Esophagus muscularis mucosa (tissue), 4 donors: ENCODE measurements at regions not wholly inside any gene's neighbourhood (a gene's known extent, or its start where the extent isn't known, plus 50 kb on each side); places are given as distances from the start of the nearest gene placed in this dataset.
A peak's percentile ranks its signal among the peaks of the same experiment; 100 is the strongest.

Experiments used
- DNase-seq: peaks from one replicate; pipeline ENCODE4 v3.0.0-alpha.2; 2017; ENCODE audit errors: extremely low spot score
- H3K27ac ChIP-seq, 4 donors: fragments of 200-600 bp; sonication (generic); replicated peaks in 1 of 4; 1 replicate in 3 of 4; 2 replicates in 1 of 4; pipeline ENCODE4 v1.5.1; 2016 to 2019; ENCODE audit warnings: mild to moderate bottlenecking in 1 of 4
- H3K27me3 ChIP-seq, 4 donors: fragments of 200-600 bp; sonication (generic); one replicate each; pipeline versions ENCODE4 v1.5.1 to v1.6.0; 2016 to 2019
- H3K36me3 ChIP-seq, 4 donors: fragments of 200-600 bp; sonication (generic); one replicate each; pipeline ENCODE4 v1.5.1; 2016 to 2019
- H3K4me1 ChIP-seq, 4 donors: fragments of 200-600 bp; sonication (generic); one replicate each; pipeline ENCODE4 v1.5.1; 2016 to 2019
- H3K4me3 ChIP-seq, 4 donors: fragments of 200-600 bp; sonication (generic); 1 replicate in 2 of 4; 2 replicates in 2 of 4; pipeline ENCODE4 v1.5.1; 2016 to 2019; ENCODE audit warnings: mild to moderate bottlenecking in 4 of 4, moderate library complexity in 1 of 4
- H3K9me3 ChIP-seq, 4 donors: fragments of 200-600 bp; sonication (generic); 1 replicate in 3 of 4; 2 replicates in 1 of 4; pipeline ENCODE4 v1.5.1; 2016 to 2019
- CTCF ChIP-seq, 3 experiments: fragments of 200-600 bp in 2 of 3; fragments of 450-650 bp in 1 of 3; sonication (generic) in 2 of 3; IDR thresholded peaks; one replicate each; pipeline ENCODE4 v1.5.1; 2017 to 2019; ENCODE audit warnings: antibody characterized with exemption in 3 of 3, mild to moderate bottlenecking in 2 of 3, moderate library complexity in 1 of 3
- EP300 ChIP-seq: sonication (generic); formaldehyde crosslinking; IDR thresholded peaks from one replicate; pipeline ENCODE4 v1.6.1; 2017; ENCODE audit warnings: antibody characterized with exemption
- POLR2A ChIP-seq: fragments of 450-650 bp; IDR thresholded peaks from one replicate; pipeline ENCODE4 v1.6.1; 2017; ENCODE audit warnings: antibody characterized with exemption, moderate library complexity, mild to moderate bottlenecking, low read depth
- POLR2AphosphoS5 ChIP-seq, 2 donors: sonication (generic); formaldehyde crosslinking; IDR thresholded peaks; one replicate each; pipeline ENCODE4 v1.6.1; 2017; ENCODE audit warnings: antibody characterized with exemption in 2 of 2
- WGBS: methylation state at CpG from one replicate; pipeline ENCODE4 v1.1.5; 2018; 5-methylcytosine and 5-hydroxymethylcytosine counted together
- intact Hi-C: fragments of 100-400 bp; cut with DNase I; formaldehyde crosslinking; loops from one replicate; pipeline ENCODE4 v1.15.1; 2023

- Histone ChIP-seq H3K4me1 (peaks cover 0 to 4% (median 0%) of the 10 kb centered on the region in 4 donors), H3K36me3 (no peaks in the 10 kb centered on the region), H3K27ac (no peak overlapping the region), H3K9me3 (no peaks in the 10 kb centered on the region), H3K27me3 (no peaks in the 10 kb centered on the region), H3K4me3 (no peak overlapping the region)
- DNase-seq, result peak; percentile 50
- intact Hi-C loops, result no loop called here
- 91% methylated on average over 3 of the region's 3 CpGs for WGBS
- no peak for TF ChIP-seq EP300
- no peak for TF ChIP-seq POLR2A
- no peak for TF ChIP-seq CTCF (IDR thresholded peaks at IDR 0.05)
Measured at GRCh38 chr11:33449798-33450197, 192.6 kb downstream of the HIPK3 start.

- no peak for TF ChIP-seq POLR2AphosphoS5 (IDR thresholded peaks at IDR 0.05)
- TF ChIP-seq POLR2A, result no peak
- no peak for TF ChIP-seq EP300
- no peak for TF ChIP-seq CTCF (IDR thresholded peaks at IDR 0.05)
- H3K9me3 ChIP-seq, result no peaks in the 10 kb centered on the region
- intact Hi-C loops, result no loop called here
- no peak overlapping the region for H3K27ac ChIP-seq
- peaks cover 0 to 4% (median 0%) of the 10 kb centered on the region in 4 donors for H3K4me1 ChIP-seq
- H3K27me3 ChIP-seq, result no peaks in the 10 kb centered on the region
- DNase-seq, result peak; percentile 57
- 83% methylated on average over 5 of the region's 5 CpGs for WGBS
- no peaks in the 10 kb centered on the region for H3K36me3 ChIP-seq
- H3K4me3 ChIP-seq, result no peak overlapping the region
Measured at GRCh38 chr11:33448461-33449130, 191.4 kb downstream of the HIPK3 start.

- Histone ChIP-seq H3K9me3 (no peaks in the 10 kb centered on the region), H3K27me3 (no peaks in the 10 kb centered on the region), H3K4me3 (no peak overlapping the region), H3K27ac (no peak overlapping the region), H3K4me1 (peaks cover 0 to 4% (median 0%) of the 10 kb centered on the region in 4 donors), H3K36me3 (no peaks in the 10 kb centered on the region)
- intact Hi-C loops, result no loop called here
- TF ChIP-seq EP300 (no peak), CTCF (IDR thresholded peaks at IDR 0.05) (no peak), POLR2A (no peak)
- DNase-seq, result peak; percentile 80
- WGBS, result 75% methylated on average over 1 of the region's 1 CpG
Measured at GRCh38 chr11:33445761-33446161, 188.6 kb downstream of the HIPK3 start.

GRCh38 chr11:33444835-33445594, 187.8 kb downstream of the HIPK3 start:
- 59% methylated on average over 4 of the region's 4 CpGs for WGBS

More at GRCh38 chr11:33444835-33445594, 187.8 kb downstream of the HIPK3 start:
- H3K4me1 ChIP-seq, result peaks cover 0 to 4% (median 0%) of the 10 kb centered on the region in 4 donors
- peak; percentile 57 for DNase-seq
- H3K9me3 ChIP-seq, result no peaks in the 10 kb centered on the region
- no peaks in the 10 kb centered on the region for H3K27me3 ChIP-seq
- H3K4me3 ChIP-seq, result no peak overlapping the region
- H3K27ac ChIP-seq, result no peak overlapping the region
- intact Hi-C loops, result no loop called here
- no peak for TF ChIP-seq CTCF (IDR thresholded peaks at IDR 0.05)
- TF ChIP-seq EP300, result no peak
- TF ChIP-seq POLR2AphosphoS5 (IDR thresholded peaks at IDR 0.05), result no peak
- no peaks in the 10 kb centered on the region for H3K36me3 ChIP-seq
